ENCODE measurements at regions not wholly inside any gene's neighbourhood (a gene's known extent, or its start where the extent isn't known, plus 50 kb on each side); places are given as distances from the start of the nearest gene placed in this dataset.

DNA sequence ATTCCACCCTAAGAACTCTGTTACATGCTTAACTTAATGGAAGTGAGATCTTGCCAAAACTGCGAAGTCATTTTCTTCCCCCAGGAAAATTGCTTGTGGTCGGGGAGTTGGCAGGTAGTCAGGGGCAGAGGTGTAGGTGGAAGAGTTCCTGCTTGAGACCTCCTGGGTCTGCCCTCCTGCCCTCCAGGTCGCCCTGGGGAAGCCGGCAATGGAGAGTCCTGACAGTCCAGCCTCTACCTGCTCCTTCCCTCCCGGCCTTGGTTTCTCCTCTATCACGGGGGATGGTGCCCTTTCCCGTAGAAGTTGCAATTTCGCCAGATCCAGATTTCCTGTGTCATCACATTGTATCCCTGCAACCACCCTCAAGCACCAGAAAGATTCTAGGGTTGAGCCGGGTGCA lies 463.8 kb downstream of the MATN1 start:
- Histone ChIP-seq H3K27ac (ENCODE audit: low read depth in 1 of 2, low read length in 2 of 2) (no peak overlapping the region), H3K27me3 (ENCODE audit: control insufficient read depth in 4 of 4, insufficient read depth in 4 of 4, low read length in 3 of 4) (peaks cover 0 to 2% (median 0%) of the 10 kb centered on the region in 4 donors), H3K9me3 (ENCODE audit: control insufficient read depth in 4 of 4, low read length in 3 of 4) (no peaks in the 10 kb centered on the region), H3K4me3 (ENCODE audit: low read depth in 1 of 3, low read length in 3 of 3) (no peak overlapping the region), H3K9ac (ENCODE audit: low read depth in 1 of 2, low read length in 2 of 2) (no peak overlapping the region), H3K4me1 (ENCODE audit: control insufficient read depth in 4 of 4, insufficient read depth in 4 of 4, low read length in 3 of 4) (no peaks in the 10 kb centered on the region), H3K36me3 (ENCODE audit: control insufficient read depth in 4 of 4, insufficient read depth in 3 of 4, low read depth in 1 of 4, low read length in 3 of 4) (no peaks in the 10 kb centered on the region)
- 58% methylated on average over 9 of the region's 9 CpGs for WGBS
- TF ChIP-seq, protein P1, sequence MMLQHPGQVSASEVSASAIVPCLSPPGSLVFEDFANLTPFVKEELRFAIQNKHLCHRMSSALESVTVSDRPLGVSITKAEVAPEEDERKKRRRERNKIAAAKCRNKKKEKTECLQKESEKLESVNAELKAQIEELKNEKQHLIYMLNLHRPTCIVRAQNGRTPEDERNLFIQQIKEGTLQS (IDR thresholded peaks at IDR 0.05), result no peak
- TF ChIP-seq JUND (IDR thresholded peaks at IDR 0.05), result no peak
- TF ChIP-seq YY1 (IDR thresholded peaks at IDR 0.05), result no peak
- TF ChIP-seq FOXA1 (IDR thresholded peaks at IDR 0.05), result no peak
- no peak for DNase-seq (ENCODE audit: low spot score)

DNA sequence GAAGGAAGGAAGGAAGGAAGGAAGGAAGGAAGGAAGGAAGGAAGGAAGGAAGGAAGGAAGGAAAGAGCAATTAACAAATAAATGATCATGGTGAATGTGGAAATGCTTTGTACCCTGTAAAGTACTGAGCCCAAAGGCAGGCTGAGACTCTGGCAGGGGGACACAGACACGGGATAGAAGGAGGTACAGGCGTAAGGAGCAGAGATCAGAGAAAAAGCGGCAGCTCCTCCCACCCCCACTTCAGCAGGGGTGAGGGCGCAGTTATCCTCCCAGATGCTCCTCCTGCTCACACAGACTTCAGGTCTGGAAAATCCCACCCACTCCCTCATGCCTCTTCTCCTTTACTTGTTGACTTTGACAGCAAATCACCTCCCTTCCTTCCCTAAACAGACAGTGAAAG lies 464.5 kb downstream of the MATN1 start:
- WGBS, result 11% methylated on average over 4 of the region's 4 CpGs
- H3K27ac ChIP-seq (ENCODE audit: low read depth in 1 of 2, low read length in 2 of 2), result no peak overlapping the region
- TF ChIP-seq, protein P2, sequence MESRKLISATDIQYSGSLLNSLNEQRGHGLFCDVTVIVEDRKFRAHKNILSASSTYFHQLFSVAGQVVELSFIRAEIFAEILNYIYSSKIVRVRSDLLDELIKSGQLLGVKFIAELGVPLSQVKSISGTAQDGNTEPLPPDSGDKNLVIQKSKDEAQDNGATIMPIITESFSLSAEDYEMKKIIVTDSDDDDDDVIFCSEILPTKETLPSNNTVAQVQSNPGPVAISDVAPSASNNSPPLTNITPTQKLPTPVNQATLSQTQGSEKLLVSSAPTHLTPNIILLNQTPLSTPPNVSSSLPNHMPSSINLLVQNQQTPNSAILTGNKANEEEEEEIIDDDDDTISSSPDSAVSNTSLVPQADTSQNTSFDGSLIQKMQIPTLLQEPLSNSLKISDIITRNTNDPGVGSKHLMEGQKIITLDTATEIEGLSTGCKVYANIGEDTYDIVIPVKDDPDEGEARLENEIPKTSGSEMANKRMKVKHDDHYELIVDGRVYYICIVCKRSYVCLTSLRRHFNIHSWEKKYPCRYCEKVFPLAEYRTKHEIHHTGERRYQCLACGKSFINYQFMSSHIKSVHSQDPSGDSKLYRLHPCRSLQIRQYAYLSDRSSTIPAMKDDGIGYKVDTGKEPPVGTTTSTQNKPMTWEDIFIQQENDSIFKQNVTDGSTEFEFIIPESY (IDR thresholded peaks at IDR 0.05), result no peak
- TF ChIP-seq, protein P3, sequence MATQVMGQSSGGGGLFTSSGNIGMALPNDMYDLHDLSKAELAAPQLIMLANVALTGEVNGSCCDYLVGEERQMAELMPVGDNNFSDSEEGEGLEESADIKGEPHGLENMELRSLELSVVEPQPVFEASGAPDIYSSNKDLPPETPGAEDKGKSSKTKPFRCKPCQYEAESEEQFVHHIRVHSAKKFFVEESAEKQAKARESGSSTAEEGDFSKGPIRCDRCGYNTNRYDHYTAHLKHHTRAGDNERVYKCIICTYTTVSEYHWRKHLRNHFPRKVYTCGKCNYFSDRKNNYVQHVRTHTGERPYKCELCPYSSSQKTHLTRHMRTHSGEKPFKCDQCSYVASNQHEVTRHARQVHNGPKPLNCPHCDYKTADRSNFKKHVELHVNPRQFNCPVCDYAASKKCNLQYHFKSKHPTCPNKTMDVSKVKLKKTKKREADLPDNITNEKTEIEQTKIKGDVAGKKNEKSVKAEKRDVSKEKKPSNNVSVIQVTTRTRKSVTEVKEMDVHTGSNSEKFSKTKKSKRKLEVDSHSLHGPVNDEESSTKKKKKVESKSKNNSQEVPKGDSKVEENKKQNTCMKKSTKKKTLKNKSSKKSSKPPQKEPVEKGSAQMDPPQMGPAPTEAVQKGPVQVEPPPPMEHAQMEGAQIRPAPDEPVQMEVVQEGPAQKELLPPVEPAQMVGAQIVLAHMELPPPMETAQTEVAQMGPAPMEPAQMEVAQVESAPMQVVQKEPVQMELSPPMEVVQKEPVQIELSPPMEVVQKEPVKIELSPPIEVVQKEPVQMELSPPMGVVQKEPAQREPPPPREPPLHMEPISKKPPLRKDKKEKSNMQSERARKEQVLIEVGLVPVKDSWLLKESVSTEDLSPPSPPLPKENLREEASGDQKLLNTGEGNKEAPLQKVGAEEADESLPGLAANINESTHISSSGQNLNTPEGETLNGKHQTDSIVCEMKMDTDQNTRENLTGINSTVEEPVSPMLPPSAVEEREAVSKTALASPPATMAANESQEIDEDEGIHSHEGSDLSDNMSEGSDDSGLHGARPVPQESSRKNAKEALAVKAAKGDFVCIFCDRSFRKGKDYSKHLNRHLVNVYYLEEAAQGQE (IDR thresholded peaks at IDR 0.05), result no peak
- TF ChIP-seq JUND (IDR thresholded peaks at IDR 0.05), result no peak
- H3K36me3 ChIP-seq (ENCODE audit: control insufficient read depth in 4 of 4, insufficient read depth in 3 of 4, low read depth in 1 of 4, low read length in 3 of 4), result no peaks in the 10 kb centered on the region
- no peak for DNase-seq (ENCODE audit: low spot score)
- peaks cover 0 to 2% (median 0%) of the 10 kb centered on the region in 4 donors for H3K27me3 ChIP-seq (ENCODE audit: control insufficient read depth in 4 of 4, insufficient read depth in 4 of 4, low read length in 3 of 4)
- H3K9ac ChIP-seq (ENCODE audit: low read depth in 1 of 2, low read length in 2 of 2), result no peak overlapping the region
- no peak overlapping the region for H3K4me3 ChIP-seq (ENCODE audit: low read depth in 1 of 3, low read length in 3 of 3)
- H3K9me3 ChIP-seq (ENCODE audit: control insufficient read depth in 4 of 4, low read length in 3 of 4), result no peaks in the 10 kb centered on the region
- no peaks in the 10 kb centered on the region for H3K4me1 ChIP-seq (ENCODE audit: control insufficient read depth in 4 of 4, insufficient read depth in 4 of 4, low read length in 3 of 4)

DNA sequence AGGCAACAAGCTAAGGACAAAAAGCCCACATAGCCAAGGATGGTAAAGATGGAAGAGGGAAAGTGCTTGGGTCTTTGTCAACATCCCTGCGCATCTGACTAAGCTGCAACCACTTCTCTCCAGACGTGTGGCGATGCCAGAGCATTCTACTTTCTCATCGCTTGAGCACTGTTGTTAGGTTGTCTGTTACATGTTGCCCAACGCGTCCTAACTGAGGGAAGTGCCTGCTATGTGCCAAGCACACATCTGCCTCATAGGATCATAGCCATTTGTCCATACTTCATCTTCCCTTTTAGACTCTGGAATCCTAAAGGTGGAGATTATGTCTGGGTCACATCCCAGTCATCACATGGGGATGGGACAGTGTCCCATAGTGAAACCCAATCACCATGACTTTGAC lies 464.9 kb downstream of the MATN1 start:
- H3K9ac ChIP-seq (ENCODE audit: low read depth in 1 of 2, low read length in 2 of 2), result no peak overlapping the region
- TF ChIP-seq GABPA (IDR thresholded peaks at IDR 0.05 in 1 of 2, conservative IDR thresholded peaks at IDR 0.05 in 1 of 2), result no peak
- DNase-seq (ENCODE audit: low spot score), result no peak
- no peak overlapping the region for H3K27ac ChIP-seq (ENCODE audit: low read depth in 1 of 2, low read length in 2 of 2)
- H3K36me3 ChIP-seq (ENCODE audit: control insufficient read depth in 4 of 4, insufficient read depth in 3 of 4, low read depth in 1 of 4, low read length in 3 of 4), result no peaks in the 10 kb centered on the region
- H3K27me3 ChIP-seq (ENCODE audit: control insufficient read depth in 4 of 4, insufficient read depth in 4 of 4, low read length in 3 of 4), result peaks cover 0 to 2% (median 0%) of the 10 kb centered on the region in 4 donors
- H3K4me3 ChIP-seq (ENCODE audit: low read depth in 1 of 3, low read length in 3 of 3), result no peak overlapping the region
- no peaks in the 10 kb centered on the region for H3K9me3 ChIP-seq (ENCODE audit: control insufficient read depth in 4 of 4, low read length in 3 of 4)
- H3K4me1 ChIP-seq (ENCODE audit: control insufficient read depth in 4 of 4, insufficient read depth in 4 of 4, low read length in 3 of 4), result no peaks in the 10 kb centered on the region
- 84% methylated on average over 6 of the region's 6 CpGs for WGBS
